Sigmoid colon (tissue), 6 donors: ENCODE measurements at regions not wholly inside any gene's neighbourhood (a gene's known extent, or its start where the extent isn't known, plus 50 kb on each side); places are given as distances from the start of the nearest gene placed in this dataset.
A peak's percentile ranks its signal among the peaks of the same experiment; 100 is the strongest.

Source experiments
- DNase-seq: peaks from one replicate; pipeline ENCODE4 v3.0.0-alpha.2; 2019
- H3K27ac ChIP-seq, 4 donors: fragments of 200-600 bp; sonication (generic); one replicate each; pipeline ENCODE4 v1.5.1; 2016 to 2019; ENCODE audit warnings: mild to moderate bottlenecking in 1 of 4
- H3K27me3 ChIP-seq, 3 donors: fragments of 200-600 bp; sonication (generic); one replicate each; pipeline ENCODE4 v1.5.1; 2019; ENCODE audit warnings: mild to moderate bottlenecking in 1 of 3
- H3K36me3 ChIP-seq, 4 donors: fragments of 200-600 bp; sonication (generic); one replicate each; pipeline ENCODE4 v1.5.1; 2016 to 2019
- H3K4me1 ChIP-seq, 4 donors: fragments of 200-600 bp; sonication (generic); one replicate each; pipeline ENCODE4 v1.5.1; 2017 to 2019
- H3K4me3 ChIP-seq, 4 donors: fragments of 200-600 bp; sonication (generic); one replicate each; pipeline ENCODE4 v1.5.1; 2017 to 2019; ENCODE audit warnings: mild to moderate bottlenecking in 2 of 4, moderate library complexity in 1 of 4
- H3K9me3 ChIP-seq, 4 donors: fragments of 200-600 bp in 3 of 4; sonication (generic) in 3 of 4; one replicate each; pipeline versions ENCODE4 v1.5.1 to v1.6.1; 2013 to 2019
- EP300 ChIP-seq, 4 donors: sonication (generic); formaldehyde crosslinking; IDR thresholded peaks; one replicate each; pipeline ENCODE4 v1.6.1; 2017; ENCODE audit warnings: antibody characterized with exemption in 4 of 4
- POLR2A ChIP-seq, 2 donors: fragments of 450-650 bp; IDR thresholded peaks; one replicate each; pipeline ENCODE4 v1.6.1; 2016; ENCODE audit warnings: antibody characterized with exemption in 2 of 2, mild to moderate bottlenecking in 2 of 2, moderate library complexity in 2 of 2
- POLR2AphosphoS5 ChIP-seq, 4 donors: sonication (generic); formaldehyde crosslinking; IDR thresholded peaks; one replicate each; pipeline ENCODE4 v1.6.1; 2017; ENCODE audit warnings: antibody characterized with exemption in 4 of 4
- WGBS, 2 donors: extraction: QIAGEN DNeasy Blood & Tissue Kit; methylation state at CpG; one replicate each; pipeline ENCODE4 v1.1.7; 2013; 5-methylcytosine and 5-hydroxymethylcytosine counted together
- intact Hi-C: fragments of 100-400 bp; cut with DNase I; formaldehyde crosslinking; loops from one replicate; pipeline ENCODE4 v1.15.1; 2023
- TF ChIP-seq, protein P1 (sequence below), 4 experiments: fragments of 450-650 bp in 3 of 4; fragments of 200-600 bp in 1 of 4; IDR thresholded peaks; one replicate each; pipeline ENCODE4 v1.5.1; 2016 to 2019; ENCODE audit warnings: antibody characterized with exemption in 4 of 4, mild to moderate bottlenecking in 3 of 4, moderate library complexity in 2 of 4
- donor health status: healthy with polysubstance abuse.
- donor health status: healthy.

DNA sequence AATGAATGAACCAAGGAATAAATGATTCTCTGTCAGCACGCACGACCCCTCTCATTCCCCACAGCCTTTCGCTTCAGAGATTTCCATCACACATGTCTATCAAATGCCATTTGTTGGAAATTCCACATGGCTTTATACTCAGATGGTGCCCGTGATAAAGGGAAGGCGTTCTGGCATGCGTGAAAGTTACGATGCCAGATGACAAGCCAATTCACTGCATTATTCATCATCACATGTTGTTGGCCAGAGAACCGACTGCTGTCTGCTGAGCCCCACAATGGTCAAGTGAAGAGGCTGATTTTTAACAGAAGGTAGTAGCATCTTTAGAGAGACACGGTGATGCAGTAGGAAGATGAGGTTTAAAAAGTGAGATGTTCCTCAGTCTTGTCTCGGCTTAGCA lies 74.1 kb upstream of the FRMD4B start:
- Histone ChIP-seq H3K27me3 (no peaks in the 10 kb centered on the region), H3K9me3 (no peaks in the 10 kb centered on the region), H3K4me3 (no peak overlapping the region), H3K4me1 (peaks cover 0 to 20% (median 0%) of the 10 kb centered on the region in 4 donors), H3K27ac (no peak overlapping the region), H3K36me3 (no peaks in the 10 kb centered on the region)
- WGBS, 2 donors: 89 to 90% methylated on average over 10 of the region's 10 CpGs
- TF ChIP-seq POLR2AphosphoS5 (IDR thresholded peaks at IDR 0.05): no peak
- TF ChIP-seq, protein P1, sequence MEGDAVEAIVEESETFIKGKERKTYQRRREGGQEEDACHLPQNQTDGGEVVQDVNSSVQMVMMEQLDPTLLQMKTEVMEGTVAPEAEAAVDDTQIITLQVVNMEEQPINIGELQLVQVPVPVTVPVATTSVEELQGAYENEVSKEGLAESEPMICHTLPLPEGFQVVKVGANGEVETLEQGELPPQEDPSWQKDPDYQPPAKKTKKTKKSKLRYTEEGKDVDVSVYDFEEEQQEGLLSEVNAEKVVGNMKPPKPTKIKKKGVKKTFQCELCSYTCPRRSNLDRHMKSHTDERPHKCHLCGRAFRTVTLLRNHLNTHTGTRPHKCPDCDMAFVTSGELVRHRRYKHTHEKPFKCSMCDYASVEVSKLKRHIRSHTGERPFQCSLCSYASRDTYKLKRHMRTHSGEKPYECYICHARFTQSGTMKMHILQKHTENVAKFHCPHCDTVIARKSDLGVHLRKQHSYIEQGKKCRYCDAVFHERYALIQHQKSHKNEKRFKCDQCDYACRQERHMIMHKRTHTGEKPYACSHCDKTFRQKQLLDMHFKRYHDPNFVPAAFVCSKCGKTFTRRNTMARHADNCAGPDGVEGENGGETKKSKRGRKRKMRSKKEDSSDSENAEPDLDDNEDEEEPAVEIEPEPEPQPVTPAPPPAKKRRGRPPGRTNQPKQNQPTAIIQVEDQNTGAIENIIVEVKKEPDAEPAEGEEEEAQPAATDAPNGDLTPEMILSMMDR (IDR thresholded peaks at IDR 0.05): no peak
- intact Hi-C loops: no loop called here
- DNase-seq: no peak

DNA sequence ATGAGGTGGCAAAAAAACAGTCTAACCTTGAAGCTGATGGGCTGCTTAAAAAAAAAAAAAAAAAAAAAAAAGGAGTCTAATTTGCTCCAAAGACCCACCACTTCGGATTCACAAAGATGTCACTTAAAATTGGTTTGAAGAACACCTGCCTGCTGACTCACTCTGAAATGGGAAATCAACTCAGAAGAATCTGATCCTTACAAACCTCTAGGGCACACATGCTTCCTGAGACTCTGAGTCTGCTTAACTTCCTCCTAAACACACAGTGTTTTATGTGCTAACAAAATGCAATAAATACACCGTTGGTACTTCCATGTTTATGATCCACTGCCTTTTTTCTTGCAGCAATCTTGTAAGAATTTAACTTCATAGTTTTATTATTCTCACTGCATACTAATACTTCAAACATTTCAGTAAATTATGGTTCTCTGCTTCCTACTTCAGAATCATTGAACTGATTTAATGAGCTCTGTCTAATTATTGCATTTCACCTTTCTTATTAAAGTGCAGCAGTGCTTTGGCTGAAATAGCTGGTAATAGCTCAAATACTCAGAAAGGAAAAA lies 73.0 kb upstream of the FRMD4B start:
- no peak overlapping the region for H3K27ac ChIP-seq
- no peaks in the 10 kb centered on the region for H3K27me3 ChIP-seq
- 2 to 13% methylated on average over 2 of the region's 2 CpGs for whole genome bisulfite sequencing, 2 donors
- intact Hi-C loops: no loop called here
- H3K4me3 ChIP-seq: no peak overlapping the region
- H3K4me1 ChIP-seq: peaks cover 0 to 20% (median 0%) of the 10 kb centered on the region in 4 donors
- H3K36me3 ChIP-seq: no peaks in the 10 kb centered on the region
- TF ChIP-seq EP300 (IDR thresholded peaks at IDR 0.05) (no peak), POLR2AphosphoS5 (IDR thresholded peaks at IDR 0.05) (peak in 2 of 4 donors; percentile 15 to 48)
- DNase-seq: no peak
- H3K9me3 ChIP-seq: no peaks in the 10 kb centered on the region

DNA sequence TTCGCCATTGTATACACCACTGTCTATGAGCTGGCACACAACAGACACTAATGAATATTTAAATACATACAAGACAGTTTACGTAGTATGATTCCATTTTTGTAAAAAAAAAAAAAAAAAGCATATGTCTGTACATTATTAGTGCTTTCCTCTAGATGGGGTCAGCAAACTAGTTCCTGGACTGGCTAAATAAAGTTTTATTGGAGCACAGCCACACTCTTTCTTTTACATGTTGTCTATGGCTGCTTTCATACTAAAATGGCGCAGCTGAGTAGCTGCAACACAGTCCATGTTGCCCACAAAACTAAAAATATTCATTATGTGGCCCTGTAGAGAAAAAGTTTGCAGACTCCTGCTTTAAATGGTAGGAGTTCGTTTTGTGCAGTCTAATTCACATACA lies 70.7 kb upstream of the FRMD4B start:
- no peak for DNase-seq
- Histone ChIP-seq H3K27me3 (no peaks in the 10 kb centered on the region), H3K27ac (no peak overlapping the region), H3K4me3 (no peak overlapping the region), H3K9me3 (no peaks in the 10 kb centered on the region), H3K4me1 (peaks cover 0 to 22% (median 3%) of the 10 kb centered on the region in 4 donors), H3K36me3 (no peaks in the 10 kb centered on the region)
- 91 to 92% methylated on average over 4 of the region's 4 CpGs for WGBS, 2 donors
- TF ChIP-seq, protein P1 (IDR thresholded peaks at IDR 0.05): no peak
- TF ChIP-seq POLR2A (IDR thresholded peaks at IDR 0.05) (no peak), POLR2AphosphoS5 (IDR thresholded peaks at IDR 0.05) (no peak), EP300 (IDR thresholded peaks at IDR 0.05) (no peak)
- intact Hi-C loops: no loop called here

DNA sequence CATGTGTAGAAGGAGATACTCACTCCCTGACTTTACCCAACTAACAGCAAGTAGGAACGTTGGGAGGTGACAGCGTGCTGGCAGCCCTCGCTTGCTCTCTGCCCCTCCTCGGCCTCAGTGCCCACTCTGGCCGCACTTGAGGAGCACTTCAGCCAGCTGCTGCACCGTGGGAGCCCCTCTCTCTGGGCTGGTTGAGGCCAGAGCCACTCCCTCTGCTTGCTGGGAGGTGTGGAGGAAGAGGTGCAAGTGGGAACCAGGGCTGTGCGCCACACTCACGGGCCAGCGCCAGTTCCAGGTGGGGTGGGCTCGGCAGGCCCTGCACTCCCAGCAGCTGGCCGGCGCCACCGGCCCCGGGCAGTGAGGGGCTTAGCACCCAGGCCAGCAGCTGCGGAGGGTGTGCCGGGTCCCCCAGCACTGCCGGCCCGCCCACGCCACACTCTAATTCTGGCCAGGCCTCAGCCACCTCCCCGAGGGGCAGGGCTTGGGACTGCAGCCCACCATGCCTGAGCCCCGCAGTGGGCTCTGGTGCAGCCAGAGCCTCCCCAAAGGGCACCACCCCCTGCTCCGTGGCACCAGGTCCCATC lies 68.4 kb upstream of the FRMD4B start:
- Histone ChIP-seq H3K4me1 (peaks cover 0 to 29% (median 7%) of the 10 kb centered on the region in 4 donors), H3K9me3 (no peaks in the 10 kb centered on the region), H3K27ac (no peak overlapping the region), H3K36me3 (no peaks in the 10 kb centered on the region), H3K27me3 (no peaks in the 10 kb centered on the region), H3K4me3 (no peak overlapping the region)
- DNase-seq: no peak
- 90% methylated on average over 22 of the region's 22 CpGs for WGBS, 2 donors
- intact Hi-C loops: no loop called here
- TF ChIP-seq, protein P1 (IDR thresholded peaks at IDR 0.05): no peak
- no peak for TF ChIP-seq POLR2A (IDR thresholded peaks at IDR 0.05)

DNA sequence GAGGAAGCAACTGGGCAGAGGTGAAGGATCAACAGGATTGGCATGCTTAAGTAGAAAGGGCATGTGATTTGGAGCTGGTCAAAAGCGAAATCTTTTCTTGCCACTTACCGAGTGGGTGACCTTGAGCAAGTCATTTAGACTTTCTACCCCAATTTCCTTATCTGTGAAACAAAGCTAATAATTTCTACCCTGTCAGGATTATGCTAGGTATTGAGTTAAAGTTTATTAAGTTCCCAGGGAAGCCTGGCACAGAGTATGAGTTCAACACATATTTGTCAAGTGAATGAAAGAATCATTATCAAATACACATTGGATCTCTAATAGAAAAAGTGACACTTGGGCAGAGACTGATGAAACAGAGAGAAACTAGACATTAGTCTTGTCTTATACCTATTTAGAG lies 66.4 kb upstream of the FRMD4B start:
- Histone ChIP-seq H3K27ac (no peak overlapping the region), H3K36me3 (no peaks in the 10 kb centered on the region), H3K4me3 (no peak overlapping the region), H3K27me3 (no peaks in the 10 kb centered on the region), H3K4me1 (peaks cover 0 to 24% (median 7%) of the 10 kb centered on the region in 4 donors), H3K9me3 (no peaks in the 10 kb centered on the region)
- no peak for DNase-seq
- 56 to 82% methylated on average over 2 of the region's 2 CpGs for WGBS, 2 donors
- intact Hi-C loops: no loop called here
- no peak for TF ChIP-seq POLR2A (IDR thresholded peaks at IDR 0.05)

DNA sequence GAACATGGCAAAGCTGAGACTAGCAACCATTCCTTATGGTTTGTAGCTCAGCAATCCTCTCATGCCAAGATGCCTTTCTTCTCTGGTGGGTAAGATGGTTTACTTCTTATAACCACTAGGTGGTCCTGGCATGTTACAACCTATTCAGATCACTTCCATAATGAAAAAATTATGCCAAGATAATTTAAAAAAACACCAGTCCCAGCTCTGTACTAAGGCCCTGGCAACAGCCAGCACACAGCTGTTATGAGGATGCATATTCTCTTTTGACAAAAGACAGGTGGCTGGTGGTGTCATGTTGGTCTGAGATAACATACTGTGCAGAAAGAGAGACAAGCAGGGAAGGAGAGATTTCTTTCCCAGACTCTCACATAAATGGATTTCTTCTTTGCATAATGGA lies 65.7 kb upstream of the FRMD4B start:
- Histone ChIP-seq H3K27me3 (no peaks in the 10 kb centered on the region), H3K4me3 (no peak overlapping the region), H3K27ac (no peak overlapping the region), H3K36me3 (no peaks in the 10 kb centered on the region), H3K9me3 (no peaks in the 10 kb centered on the region), H3K4me1 (peaks cover 0 to 24% (median 7%) of the 10 kb centered on the region in 4 donors)
- peak in 3 of 4 donors; percentile 44 to 74 (median 69) for TF ChIP-seq POLR2AphosphoS5 (IDR thresholded peaks at IDR 0.05)
- TF ChIP-seq, protein P1 (IDR thresholded peaks at IDR 0.05): no peak
- no peak for DNase-seq
- intact Hi-C loops: no loop called here
